Transverse colon (tissue), 3 donors: ENCODE measurements at regions not wholly inside any gene's neighbourhood (a gene's known extent, or its start where the extent isn't known, plus 50 kb on each side); places are given as distances from the start of the nearest gene placed in this dataset.

Source experiments
- CTCF ChIP-seq, 5 experiments: fragments of 200-600 bp in 3 of 5; fragments of 450-650 bp in 2 of 5; sonication (generic) in 3 of 5; IDR thresholded peaks; 1 replicate in 2 of 5; 2 replicates in 3 of 5; pipeline ENCODE4 v1.5.1; 2016 to 2017; ENCODE audit warnings: antibody characterized with exemption in 5 of 5, inconsistent platforms in 3 of 5, mild to moderate bottlenecking in 2 of 5, moderate library complexity in 1 of 5
- EP300 ChIP-seq: sonication (generic); formaldehyde crosslinking; IDR thresholded peaks from one replicate; pipeline ENCODE4 v1.6.1; 2017; ENCODE audit warnings: antibody characterized with exemption, low read depth
- POLR2A ChIP-seq: fragments of 450-650 bp; IDR thresholded peaks from one replicate; pipeline ENCODE4 v1.6.1; 2016; ENCODE audit warnings: antibody characterized with exemption, mild to moderate bottlenecking, moderate library complexity

GRCh38 chr4:83734576-83734975 is 198.7 kb downstream of the GPAT3 start:
- no peak for TF ChIP-seq CTCF (IDR thresholded peaks at IDR 0.05)
- no peak for TF ChIP-seq EP300
- no peak for TF ChIP-seq POLR2A
